Endothelial cell (in vitro differentiated cells): ENCODE measurements at regions not wholly inside any gene's neighbourhood (a gene's known extent, or its start where the extent isn't known, plus 50 kb on each side); places are given as distances from the start of the nearest gene placed in this dataset.

Experiments used
- DNase-seq: peaks from one replicate; pipeline ENCODE4 v3.0.0; 2021; ENCODE audit warnings: low spot score
- H3K27ac Mint-ChIP-seq: one replicate; pipeline ENCODE4 v1.8.0; 2021; ENCODE audit warnings: mixed read lengths, inconsistent platforms; ENCODE audit not compliant: unreplicated experiment
- H3K27me3 Mint-ChIP-seq: one replicate; pipeline ENCODE4 v1.8.0; 2021; ENCODE audit warnings: mild to moderate bottlenecking, moderate library complexity, mixed read lengths, inconsistent platforms; ENCODE audit not compliant: unreplicated experiment
- H3K36me3 Mint-ChIP-seq: one replicate; pipeline ENCODE4 v1.8.0; 2021; ENCODE audit warnings: mild to moderate bottlenecking, low read depth, mixed read lengths, inconsistent platforms; ENCODE audit not compliant: unreplicated experiment
- H3K4me1 Mint-ChIP-seq: one replicate; pipeline ENCODE4 v1.8.0; 2021; ENCODE audit warnings: mild to moderate bottlenecking, mixed read lengths, inconsistent platforms; ENCODE audit not compliant: unreplicated experiment
- H3K4me3 Mint-ChIP-seq: one replicate; pipeline ENCODE4 v1.8.0; 2021; ENCODE audit warnings: mild to moderate bottlenecking, mixed read lengths, inconsistent platforms; ENCODE audit not compliant: unreplicated experiment
- H3K9me3 Mint-ChIP-seq: one replicate; pipeline ENCODE4 v1.8.0; 2021; ENCODE audit warnings: mixed read lengths, inconsistent platforms; ENCODE audit not compliant: unreplicated experiment
- TF ChIP-seq, protein P1 (sequence below): fragments of 200-600 bp; sonication (generic); IDR thresholded peaks from one replicate; pipeline ENCODE4 v1.5.0; 2021; ENCODE audit warnings: antibody characterized with exemption; ENCODE audit not compliant: unreplicated experiment

DNA sequence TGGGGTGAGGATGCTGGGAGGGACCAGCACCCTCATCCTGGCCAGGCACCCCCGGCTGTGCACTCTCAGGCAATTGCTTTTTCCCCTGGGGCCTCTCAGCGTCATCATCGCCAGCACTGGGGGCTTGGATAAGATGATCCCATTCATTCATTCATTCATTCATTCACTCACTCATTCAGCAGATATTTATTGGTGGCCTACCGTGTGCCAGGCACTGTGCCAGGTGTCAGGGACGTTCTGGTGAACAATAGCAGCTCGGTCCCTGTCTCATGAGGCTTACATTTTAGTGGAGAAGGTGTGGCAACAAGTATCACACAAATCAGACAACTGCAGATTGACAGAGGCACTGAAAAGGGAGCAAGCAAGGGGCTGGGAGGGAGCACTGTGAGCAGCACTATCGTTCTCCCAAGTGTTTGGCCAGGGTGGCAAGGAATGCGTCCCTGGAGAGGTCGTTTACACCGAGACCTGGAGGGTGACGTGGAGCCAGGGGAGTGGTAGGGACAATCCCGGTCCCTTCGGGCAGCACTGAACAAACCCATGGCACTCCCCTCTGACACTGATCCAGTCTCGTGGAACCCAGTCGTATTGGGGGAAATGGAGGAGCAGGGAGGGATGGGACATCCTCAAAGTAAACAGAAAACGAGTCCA, 124.1 kb downstream of the PAPOLA start:
- H3K27me3 Mint-ChIP-seq, result peaks cover 1% of the 10 kb centered on the region
- TF ChIP-seq, protein P1, sequence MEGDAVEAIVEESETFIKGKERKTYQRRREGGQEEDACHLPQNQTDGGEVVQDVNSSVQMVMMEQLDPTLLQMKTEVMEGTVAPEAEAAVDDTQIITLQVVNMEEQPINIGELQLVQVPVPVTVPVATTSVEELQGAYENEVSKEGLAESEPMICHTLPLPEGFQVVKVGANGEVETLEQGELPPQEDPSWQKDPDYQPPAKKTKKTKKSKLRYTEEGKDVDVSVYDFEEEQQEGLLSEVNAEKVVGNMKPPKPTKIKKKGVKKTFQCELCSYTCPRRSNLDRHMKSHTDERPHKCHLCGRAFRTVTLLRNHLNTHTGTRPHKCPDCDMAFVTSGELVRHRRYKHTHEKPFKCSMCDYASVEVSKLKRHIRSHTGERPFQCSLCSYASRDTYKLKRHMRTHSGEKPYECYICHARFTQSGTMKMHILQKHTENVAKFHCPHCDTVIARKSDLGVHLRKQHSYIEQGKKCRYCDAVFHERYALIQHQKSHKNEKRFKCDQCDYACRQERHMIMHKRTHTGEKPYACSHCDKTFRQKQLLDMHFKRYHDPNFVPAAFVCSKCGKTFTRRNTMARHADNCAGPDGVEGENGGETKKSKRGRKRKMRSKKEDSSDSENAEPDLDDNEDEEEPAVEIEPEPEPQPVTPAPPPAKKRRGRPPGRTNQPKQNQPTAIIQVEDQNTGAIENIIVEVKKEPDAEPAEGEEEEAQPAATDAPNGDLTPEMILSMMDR, result no peak

DNA sequence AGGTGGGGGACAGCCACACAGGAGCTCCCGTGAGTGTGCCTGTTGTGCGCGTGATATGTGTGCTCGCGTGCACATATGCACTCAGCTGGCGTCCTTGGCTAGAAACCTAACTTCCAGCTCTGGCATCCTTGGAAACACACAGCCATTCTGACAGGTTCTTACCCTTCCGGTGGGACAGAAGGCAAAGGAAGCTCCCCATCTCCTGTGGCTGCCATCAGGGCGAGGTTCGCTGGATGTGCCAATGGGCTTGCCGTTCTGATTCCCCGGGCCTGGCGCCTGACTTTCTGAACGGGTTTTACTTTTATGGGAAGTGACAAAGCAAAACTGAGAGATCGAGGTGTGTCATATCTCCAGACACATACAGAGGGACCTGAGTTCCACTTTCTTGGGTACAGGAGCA, 124.7 kb downstream of the PAPOLA start:
- H3K36me3 Mint-ChIP-seq, result no peaks in the 10 kb centered on the region
- no peak overlapping the region for H3K27ac Mint-ChIP-seq
- H3K27me3 Mint-ChIP-seq, result peaks cover 1% of the 10 kb centered on the region
- no peaks in the 10 kb centered on the region for H3K9me3 Mint-ChIP-seq
- TF ChIP-seq, protein P1, result no peak
- DNase-seq, result no peak
- no peak overlapping the region for H3K4me3 Mint-ChIP-seq
- H3K4me1 Mint-ChIP-seq, result no peaks in the 10 kb centered on the region

More for the DNA sequence above, 124.1 kb downstream of the PAPOLA start:
- DNase-seq, result no peak
- Mint-ChIP-seq H3K4me3 (no peak overlapping the region), H3K36me3 (no peaks in the 10 kb centered on the region), H3K9me3 (no peaks in the 10 kb centered on the region), H3K4me1 (no peaks in the 10 kb centered on the region), H3K27ac (no peak overlapping the region)

DNA sequence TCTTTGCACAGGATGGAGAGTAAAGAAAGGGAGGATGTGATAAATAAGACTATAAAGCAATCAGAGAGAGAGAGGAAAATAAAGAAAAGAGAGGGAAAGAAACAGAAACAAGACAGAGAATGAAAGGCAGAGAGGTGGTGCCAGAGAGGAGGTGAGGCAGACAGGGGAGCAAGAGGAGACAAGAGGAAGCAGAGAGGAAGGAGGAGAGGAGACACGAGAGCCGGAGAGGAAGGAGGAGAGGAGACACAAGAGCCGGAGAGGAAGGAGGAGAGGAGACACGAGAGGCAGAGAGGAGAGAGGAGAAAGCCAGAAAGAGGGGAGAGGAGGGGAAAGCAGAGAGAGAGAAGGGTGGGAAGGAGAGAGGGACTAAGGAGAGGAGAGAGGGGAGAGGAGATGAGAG, 125.2 kb downstream of the PAPOLA start:
- H3K9me3 Mint-ChIP-seq, result no peaks in the 10 kb centered on the region
- H3K4me1 Mint-ChIP-seq, result no peaks in the 10 kb centered on the region
- peaks cover 1% of the 10 kb centered on the region for H3K27me3 Mint-ChIP-seq
- no peak overlapping the region for H3K27ac Mint-ChIP-seq
- TF ChIP-seq, protein P1, result no peak
- no peak for DNase-seq
- H3K4me3 Mint-ChIP-seq, result no peak overlapping the region
- H3K36me3 Mint-ChIP-seq, result no peaks in the 10 kb centered on the region

DNA sequence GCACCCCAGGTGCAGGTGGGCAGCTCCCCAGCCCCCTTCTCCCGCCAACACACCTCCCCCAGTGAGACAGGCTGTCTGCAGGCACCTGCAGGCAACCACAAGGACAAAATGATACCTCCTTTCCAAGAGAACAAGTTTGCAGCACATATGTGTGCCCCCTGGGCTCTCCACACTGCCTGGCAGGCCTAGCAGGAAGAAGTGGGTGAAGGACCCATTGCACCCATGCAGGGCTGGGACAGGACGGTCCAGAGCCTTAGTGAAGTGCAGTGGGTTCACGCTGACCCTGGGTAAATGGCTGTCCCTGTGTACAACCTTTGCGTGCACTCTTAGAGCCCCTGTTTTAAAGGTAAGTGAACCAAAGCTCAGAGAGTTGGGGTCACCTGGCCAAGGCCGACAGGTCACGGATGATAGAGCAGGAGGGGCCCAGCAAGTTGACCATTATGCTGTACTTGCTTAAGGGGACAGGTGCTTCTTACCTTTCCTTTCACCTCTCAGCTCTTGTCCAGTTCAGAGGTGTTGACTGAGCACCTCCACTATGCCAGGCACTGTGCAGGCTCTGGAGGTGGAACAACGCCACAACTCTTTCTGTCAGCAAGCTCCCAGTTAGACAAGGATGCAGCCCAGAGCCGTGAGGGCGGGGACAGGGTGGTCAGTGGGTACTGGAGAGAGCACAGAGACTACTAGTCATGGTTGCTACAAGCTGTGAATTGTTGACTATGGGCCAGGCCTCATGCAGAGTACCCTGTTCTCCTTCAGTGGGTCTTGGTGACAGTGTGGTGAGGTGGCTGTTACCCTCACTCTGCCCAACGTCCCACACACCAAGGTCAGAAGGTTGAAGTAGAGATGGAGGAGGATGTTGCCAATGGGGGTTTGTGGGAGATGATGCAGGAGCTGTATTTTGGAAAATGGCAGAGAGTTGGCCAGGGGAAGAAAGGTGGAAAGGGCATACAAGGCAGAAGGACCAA, 125.9 kb downstream of the PAPOLA start:
- H3K36me3 Mint-ChIP-seq, result no peaks in the 10 kb centered on the region

More for the DNA sequence above, 125.9 kb downstream of the PAPOLA start:
- Mint-ChIP-seq H3K27ac (no peak overlapping the region), H3K4me3 (no peak overlapping the region), H3K9me3 (no peaks in the 10 kb centered on the region), H3K27me3 (peaks cover 1% of the 10 kb centered on the region), H3K4me1 (no peaks in the 10 kb centered on the region)
- TF ChIP-seq, protein P1, result no peak
- no peak for DNase-seq
